ENCODE measurements at regions not wholly inside any gene's neighbourhood (a gene's known extent, or its start where the extent isn't known, plus 50 kb on each side); places are given as distances from the start of the nearest gene placed in this dataset.

- H3K4me3 ChIP-seq (ENCODE audit: low read depth, low read length): no peak overlapping the region
- no peak for TF ChIP-seq CTCF (IDR thresholded peaks at IDR 0.05; ENCODE audit: low read depth, low read length)
These were observed 112.0 kb downstream of the TMCO5A start for GRCh38 chr15:38046257-38047051.

- no peak for TF ChIP-seq CTCF (IDR thresholded peaks at IDR 0.05; ENCODE audit: low read depth, low read length)
These were observed 113.6 kb downstream of the TMCO5A start for GRCh38 chr15:38048001-38048455.

GRCh38 chr15:38049891-38050290, 115.5 kb downstream of the TMCO5A start:
- TF ChIP-seq CTCF (IDR thresholded peaks at IDR 0.05; ENCODE audit: low read depth, low read length): no peak
- H3K4me3 ChIP-seq (ENCODE audit: low read depth, low read length): no peak overlapping the region

More at GRCh38 chr15:38048001-38048455, 113.6 kb downstream of the TMCO5A start:
- no peak overlapping the region for H3K4me3 ChIP-seq (ENCODE audit: low read depth, low read length)

- no peak for TF ChIP-seq CTCF (IDR thresholded peaks at IDR 0.05; ENCODE audit: low read depth, low read length)
- no peak overlapping the region for H3K4me3 ChIP-seq (ENCODE audit: low read depth, low read length)
These were observed 116.3 kb downstream of the TMCO5A start for GRCh38 chr15:38050529-38051448.

GRCh38 chr15:38053205-38053604, 118.8 kb downstream of the TMCO5A start:
- TF ChIP-seq CTCF (IDR thresholded peaks at IDR 0.05; ENCODE audit: low read depth, low read length): no peak
- no peak overlapping the region for H3K4me3 ChIP-seq (ENCODE audit: low read depth, low read length)

- no peak overlapping the region for H3K4me3 ChIP-seq (ENCODE audit: low read depth, low read length)
- TF ChIP-seq CTCF (IDR thresholded peaks at IDR 0.05; ENCODE audit: low read depth, low read length): no peak
These were observed 119.3 kb downstream of the TMCO5A start for GRCh38 chr15:38053776-38054175.
